ENCODE measurements at regions not wholly inside any gene's neighbourhood (a gene's known extent, or its start where the extent isn't known, plus 50 kb on each side); places are given as distances from the start of the nearest gene placed in this dataset.

DNA sequence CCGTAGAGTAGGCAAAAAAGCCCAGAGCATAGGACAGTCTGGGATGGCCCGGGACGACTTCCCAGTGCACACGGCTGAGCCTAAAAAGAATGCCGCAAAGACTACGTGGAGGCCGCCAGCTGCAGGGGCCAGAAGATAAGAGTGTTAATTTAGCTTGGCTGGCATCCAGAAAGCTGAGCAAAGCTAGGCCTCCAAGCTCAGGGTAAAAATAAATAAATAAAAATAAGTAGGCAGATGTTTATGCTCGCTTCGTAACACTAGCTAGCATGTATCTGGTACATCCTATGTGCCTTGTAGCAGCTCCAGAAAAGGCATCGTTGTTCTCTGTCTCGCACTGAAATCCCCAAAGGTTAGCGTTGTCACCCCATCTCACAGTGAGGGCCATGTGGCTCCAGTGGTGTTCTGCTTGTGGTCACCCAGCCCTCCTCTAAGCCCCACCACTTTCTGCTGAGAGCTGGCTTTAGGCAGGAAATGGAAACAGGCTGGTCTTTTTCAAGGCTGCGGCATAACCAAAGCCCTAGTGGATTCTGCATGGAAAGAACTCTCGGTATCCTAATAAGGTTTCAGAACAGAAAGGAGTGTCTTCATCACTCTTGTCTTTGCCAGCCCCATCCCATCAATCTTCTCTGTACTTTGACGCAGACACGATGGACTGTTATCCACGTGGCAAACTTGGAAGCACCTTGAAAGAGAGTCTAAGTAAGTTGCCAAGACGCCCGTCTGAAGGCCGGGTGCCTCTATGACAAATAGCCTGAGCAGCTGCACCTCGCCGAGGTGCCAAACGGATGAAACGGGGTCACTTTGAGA, 58.1 kb upstream of the MEF2A start:
- no peak for DNase-seq (ENCODE audit: low read depth in 2 of 3, low spot score in 2 of 3)

DNA sequence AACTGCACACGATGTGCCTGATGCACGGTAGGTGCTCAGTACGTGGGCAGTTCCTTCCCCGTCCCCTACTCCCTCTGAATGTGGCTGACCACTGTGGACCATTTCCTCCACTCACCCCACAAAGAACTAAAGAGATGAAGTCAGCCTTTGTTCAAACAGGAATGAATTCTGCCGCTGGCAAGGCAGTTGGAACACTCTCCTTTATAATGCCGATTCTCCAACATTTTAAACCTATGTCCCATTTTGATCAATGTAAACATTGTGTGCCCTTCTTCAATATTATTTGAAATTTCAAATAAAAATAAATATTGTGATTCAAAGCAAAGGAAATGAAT, 57.5 kb upstream of the MEF2A start:
- no peak for DNase-seq (ENCODE audit: low read depth in 2 of 3, low spot score in 2 of 3)

DNA sequence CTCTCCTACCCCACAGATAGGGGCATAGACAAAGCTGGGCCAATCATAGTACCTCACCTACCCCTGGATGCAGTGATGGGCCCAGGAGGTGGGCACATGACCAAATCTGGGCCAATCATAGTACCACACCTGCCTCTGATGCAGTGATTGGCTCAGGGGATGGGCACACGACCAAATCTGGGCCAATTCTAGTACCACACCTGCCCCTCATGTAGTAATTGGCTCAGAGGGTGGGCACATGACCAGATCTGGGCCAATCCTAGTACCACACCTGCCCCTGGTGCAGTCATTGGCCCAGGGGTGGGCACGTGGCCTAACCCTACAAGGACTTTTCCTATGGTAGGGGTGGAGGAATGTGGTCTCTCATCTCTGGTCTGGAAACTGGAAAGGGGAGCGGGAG, 56.9 kb upstream of the MEF2A start:
- DNase-seq (ENCODE audit: low read depth in 2 of 3, low spot score in 2 of 3): no peak

DNA sequence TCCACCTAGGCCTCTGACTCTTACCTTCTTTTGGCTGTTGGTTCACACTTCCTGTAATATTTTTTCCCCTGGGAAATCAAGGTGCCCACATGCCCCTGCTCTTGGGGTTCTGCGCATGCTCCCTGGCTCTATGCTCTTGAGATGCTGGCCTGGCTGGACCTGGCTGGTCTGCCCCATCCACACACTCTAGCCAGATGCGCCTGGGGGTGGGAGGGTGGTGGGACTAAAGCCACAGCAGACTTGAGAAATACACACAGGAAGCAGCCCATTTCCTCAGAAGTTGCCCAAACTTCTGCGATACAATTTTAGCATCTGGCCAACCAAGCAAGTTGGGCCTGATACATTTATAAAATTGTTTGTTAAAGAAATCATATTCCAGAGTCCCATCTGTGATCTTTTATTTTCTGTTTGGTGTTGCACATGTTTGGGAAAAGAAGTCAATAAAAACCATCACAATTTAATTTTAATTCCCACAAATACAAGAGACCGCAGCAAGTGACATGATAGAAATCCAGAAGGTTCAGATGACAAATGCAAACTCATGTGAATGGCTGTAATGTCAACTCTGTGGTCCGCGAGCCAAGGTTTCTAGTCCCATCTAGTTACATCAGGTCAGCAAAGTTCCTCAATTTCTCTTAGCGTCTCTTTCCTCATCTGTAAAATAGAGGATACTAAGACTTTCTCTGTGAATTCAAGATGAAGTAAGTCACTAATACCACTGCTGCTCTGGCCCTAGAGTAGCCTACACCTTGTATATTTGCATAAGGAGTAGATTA, 55.9 kb upstream of the MEF2A start:
- DNase-seq (ENCODE audit: low read depth in 2 of 3, low spot score in 2 of 3): no peak

DNA sequence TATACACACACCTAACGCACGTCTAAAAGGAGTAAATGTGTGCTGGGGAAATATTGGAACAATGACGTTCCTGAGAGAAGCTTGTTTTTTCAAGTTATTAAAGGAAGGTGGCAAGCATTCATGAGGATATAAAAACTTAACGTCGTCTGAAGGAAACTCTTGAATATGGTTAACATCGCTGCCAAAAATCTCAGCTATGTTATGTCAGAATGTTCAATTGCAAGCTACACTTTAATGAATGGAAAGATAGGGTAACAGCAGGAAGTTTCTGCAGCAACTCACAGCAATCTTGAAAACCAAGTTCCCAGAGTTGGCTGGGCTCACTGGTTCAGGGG, 54.3 kb upstream of the MEF2A start:
- no peak for DNase-seq (ENCODE audit: low read depth in 2 of 3, low spot score in 2 of 3)

DNA sequence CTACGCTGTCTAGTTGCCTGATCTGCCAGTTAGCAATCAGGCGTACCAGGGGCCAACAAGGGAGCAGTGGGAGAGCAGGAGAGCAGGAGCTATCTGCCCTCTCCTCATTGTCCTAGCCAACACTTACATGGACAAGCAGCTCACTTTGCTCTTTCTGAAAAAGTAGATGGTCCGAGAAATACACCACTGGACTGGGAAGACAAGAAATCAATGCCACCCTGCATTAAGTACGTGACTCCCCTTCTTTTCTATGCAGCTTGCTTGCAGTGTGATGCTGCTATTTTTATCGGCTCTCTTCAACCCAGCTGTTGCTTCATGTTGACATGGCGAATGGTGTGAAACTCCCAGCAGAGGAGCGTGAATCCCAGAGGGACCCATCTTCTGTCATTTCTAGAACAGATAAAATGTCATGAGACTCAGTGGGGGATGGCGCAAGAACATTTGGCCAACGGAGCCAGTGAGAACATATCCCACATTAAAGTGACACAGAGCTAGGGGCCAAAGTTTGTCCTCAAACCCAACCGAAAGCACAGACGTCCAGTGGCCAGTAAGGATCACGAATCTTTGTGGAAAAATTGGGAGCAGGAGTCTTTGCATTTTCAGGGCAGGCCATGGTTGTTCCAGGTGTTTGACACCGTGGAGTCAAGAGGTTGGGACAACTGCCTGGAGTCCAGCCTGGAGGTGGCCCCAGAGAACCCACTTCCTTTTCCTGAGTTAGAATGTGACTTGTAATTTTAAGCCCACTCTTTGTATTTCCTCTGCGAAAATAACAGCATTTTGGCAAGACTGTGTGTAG, 53.7 kb upstream of the MEF2A start:
- DNase-seq (ENCODE audit: low read depth in 2 of 3, low spot score in 2 of 3): no peak

DNA sequence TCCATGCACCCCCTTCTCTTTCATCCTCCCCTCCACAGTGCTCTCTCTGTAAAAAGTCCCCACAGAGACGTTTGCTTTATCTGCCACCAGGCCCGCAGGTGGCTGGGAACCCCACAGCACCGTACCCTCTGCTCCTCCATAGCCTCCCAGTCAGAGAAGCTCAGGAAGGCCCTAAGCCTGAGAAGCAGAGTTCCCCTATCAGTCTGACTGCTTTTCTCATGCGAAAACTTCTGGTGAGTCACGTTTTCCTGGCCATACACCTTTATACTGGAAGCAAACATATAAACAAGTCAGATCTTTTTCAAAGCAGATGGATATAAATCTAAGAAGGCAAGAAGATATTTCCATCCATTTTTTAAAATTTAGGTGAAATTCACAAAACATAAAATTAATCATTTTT, 51.5 kb upstream of the MEF2A start:
- no peak for DNase-seq (ENCODE audit: low read depth in 2 of 3, low spot score in 2 of 3)

All from activated CD8-positive, alpha-beta memory T cell treated with anti-CD3 and anti-CD28 coated beads for 48 hours (primary cell).